ENCODE measurements at regions not wholly inside any gene's neighbourhood (a gene's known extent, or its start where the extent isn't known, plus 50 kb on each side); places are given as distances from the start of the nearest gene placed in this dataset.

- TF ChIP-seq CTCF (IDR thresholded peaks at IDR 0.05) (no peak), POLR2A (IDR thresholded peaks at IDR 0.05) (no peak), EP300 (IDR thresholded peaks at IDR 0.05) (no peak)
Measured at GRCh38 chr15:31476236-31476810, 149.7 kb downstream of the KLF13 start.
